Stimulated activated naive CD4-positive, alpha-beta T cell treated with Interleukin-2 at 50 U/mL for 16 hours (primary cell): ENCODE measurements at regions not wholly inside any gene's neighbourhood (a gene's known extent, or its start where the extent isn't known, plus 50 kb on each side); places are given as distances from the start of the nearest gene placed in this dataset.

Experiments used
- DNase-seq: peaks from one replicate; lab custom pipeline; 2025; lab: John Stamatoyannopoulos, UW

- DNase-seq: no peak
Measured at GRCh38 chr10:88205842-88206446, 342.5 kb downstream of the PTEN start.

GRCh38 chr10:88207121-88207546 lies 343.7 kb downstream of the PTEN start:
- no peak for DNase-seq

DNA sequence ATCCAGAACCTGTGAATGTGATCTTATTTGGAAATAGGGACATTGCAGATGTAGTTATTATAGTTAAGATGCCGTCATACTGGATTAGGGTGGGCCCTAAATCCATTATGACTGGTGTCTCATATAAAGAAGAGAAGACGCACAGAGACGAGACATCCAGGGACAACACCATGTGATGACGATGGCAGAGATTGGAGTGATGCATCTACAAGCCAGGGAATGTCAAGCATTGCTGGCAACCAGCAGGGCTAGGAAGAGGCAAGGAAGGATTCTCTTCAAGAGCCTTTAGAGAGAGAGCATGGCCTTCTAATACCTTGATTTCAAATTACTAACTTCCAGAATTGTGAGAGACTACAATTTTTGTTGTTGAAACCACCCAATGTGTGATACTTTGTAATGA lies 345.8 kb downstream of the PTEN start:
- DNase-seq: no peak

DNA sequence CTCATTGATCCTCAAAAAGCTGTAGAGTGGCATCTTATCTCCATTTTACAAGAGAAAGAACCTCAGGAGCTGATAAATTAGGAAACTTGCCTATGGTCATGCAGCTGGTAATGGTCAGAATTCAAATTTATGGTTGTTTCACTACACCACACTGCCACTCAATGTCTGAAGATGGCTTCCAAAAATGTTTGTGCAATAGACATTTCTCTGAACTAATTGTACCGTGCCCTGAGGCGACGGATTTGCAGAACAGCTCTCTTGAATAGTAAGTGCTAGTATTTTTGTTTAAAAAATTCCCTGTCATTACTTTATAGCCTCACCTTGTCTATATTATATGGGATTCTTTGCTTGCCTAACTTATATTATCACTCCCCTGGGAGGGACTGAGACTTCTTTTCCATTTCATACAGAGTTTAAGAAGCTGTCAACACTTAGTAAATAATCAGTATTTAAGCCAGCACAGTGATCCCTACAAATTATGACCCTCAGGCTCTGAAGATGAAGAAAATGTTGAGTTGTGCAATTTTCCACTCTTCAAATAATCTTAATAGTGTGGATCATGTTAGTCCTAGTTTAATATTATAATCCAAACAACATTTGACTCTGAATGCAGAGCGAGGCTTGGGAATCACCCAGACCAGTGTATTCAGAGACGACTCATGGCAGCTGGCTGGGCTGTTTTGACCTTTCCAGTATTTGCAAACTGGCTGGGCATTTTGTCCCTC lies 346.6 kb downstream of the PTEN start:
- no peak for DNase-seq

- no peak for DNase-seq
Measured at GRCh38 chr10:88211230-88211629, 347.8 kb downstream of the PTEN start.

DNA sequence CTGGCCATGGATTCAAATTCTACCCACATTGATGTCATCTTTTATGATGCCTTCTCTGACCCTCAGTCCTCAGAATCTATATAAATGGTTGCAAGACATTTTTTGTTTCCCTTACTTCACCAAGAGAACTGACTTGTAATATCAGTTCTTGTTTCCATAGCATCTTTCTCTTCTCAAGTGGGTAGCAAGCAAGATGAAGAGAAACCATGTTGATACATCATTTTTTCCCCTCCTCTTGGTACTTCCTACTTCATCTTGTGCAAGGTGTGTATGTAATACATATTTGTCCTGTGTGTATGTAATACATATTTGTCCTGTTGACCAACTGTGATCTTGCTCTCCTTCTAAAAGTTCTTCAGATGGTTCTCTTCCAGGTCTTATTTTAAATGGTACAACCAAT lies 348.6 kb downstream of the PTEN start:
- no peak for DNase-seq

DNA sequence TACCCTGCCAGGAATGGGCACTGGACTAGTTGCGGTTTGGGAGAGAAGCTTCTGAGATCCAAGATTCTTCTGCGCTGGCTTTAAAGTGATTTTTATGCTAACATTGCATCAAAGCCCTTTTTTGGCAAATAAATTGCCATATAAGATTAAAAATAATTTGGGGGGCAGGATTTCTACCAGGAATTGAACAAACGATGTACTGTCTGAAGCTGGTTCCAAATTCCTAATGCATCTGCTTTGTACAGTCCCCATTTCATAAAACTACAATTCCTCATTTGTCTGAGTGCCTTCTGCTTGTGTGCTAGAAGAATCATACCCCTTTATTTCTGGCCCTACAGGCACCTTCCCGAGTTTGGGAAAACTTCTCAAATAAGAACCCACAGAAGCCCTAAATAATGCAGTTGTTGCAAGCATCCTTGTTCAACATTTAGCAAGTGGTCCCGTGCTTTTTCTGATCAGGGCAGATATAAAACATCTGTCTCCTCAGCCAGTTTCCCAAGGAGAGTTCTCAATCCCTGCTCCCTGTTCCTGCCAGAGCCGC lies 349.7 kb downstream of the PTEN start:
- DNase-seq: no peak

DNA sequence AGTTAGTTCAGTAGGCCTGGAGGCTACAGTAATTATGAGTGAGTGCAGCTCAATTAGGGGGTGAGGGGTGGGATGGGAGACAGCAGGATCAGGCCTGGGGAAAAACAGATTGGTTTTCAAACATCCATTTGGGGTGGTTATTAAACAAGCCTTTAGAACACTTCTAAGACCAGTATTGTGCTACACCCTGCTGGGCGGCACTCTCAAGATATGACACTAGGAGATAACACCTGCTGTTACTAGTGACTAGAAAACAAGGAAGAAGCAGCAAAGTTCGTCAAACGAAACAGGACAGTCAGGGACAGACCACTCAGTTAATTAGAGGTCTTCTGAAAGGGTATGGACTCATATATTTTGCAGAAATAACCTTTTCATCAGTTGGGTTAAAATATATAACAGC lies 353.6 kb downstream of the PTEN start:
- no peak for DNase-seq

- no peak for DNase-seq
Measured at GRCh38 chr10:88218362-88218761, 354.9 kb downstream of the PTEN start.

- DNase-seq: no peak
Measured at GRCh38 chr10:88219753-88220152, 356.3 kb downstream of the PTEN start.

DNA sequence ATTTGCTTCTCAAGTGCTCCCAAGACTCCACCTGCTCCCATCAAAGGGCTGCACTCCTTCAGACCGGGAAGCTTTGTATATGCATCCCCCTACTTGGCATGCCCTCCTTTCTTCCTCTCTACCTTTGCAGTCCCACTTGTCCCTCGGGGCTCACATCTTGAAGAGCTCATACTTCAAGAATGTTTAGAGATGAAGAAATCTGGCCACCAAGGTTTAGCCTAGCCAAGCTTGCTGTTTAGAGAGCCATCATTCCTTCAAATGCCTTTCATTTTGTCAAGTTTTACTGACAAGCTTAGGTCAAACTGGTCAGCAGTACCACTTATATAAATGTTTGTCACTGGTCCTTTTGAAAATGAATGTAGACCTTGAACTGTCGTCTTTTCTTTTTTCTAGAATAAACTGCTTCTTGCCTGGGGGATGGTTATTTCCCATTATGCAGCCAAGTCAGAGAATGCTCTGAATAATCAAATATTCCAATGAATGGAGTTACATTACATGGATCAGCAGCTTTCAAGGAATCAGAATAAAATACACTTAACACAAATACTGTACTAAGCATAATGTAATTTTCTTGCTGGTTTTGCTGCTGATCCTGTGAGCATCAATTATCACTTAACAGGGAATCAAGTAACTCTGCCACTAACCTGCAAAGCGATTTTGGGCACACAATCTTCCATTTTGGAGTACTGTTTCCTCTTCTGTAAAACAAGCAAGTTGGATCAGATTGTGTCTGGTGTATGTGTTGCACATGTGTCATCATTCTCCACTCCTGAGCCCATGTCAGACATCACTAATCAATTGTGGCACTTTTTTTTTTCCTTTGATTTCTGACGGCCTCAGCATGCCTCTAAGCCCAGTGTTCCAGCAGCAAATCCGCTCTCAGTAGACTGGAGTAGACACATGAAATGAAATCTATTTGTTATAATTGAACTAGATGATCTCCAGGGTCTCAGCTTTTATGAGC lies 357.9 kb downstream of the PTEN start:
- DNase-seq: no peak

GRCh38 chr10:88222881-88223280 lies 359.5 kb downstream of the PTEN start:
- DNase-seq: no peak
